GM21529 (cell line): ENCODE measurements at regions not wholly inside any gene's neighbourhood (a gene's known extent, or its start where the extent isn't known, plus 50 kb on each side); places are given as distances from the start of the nearest gene placed in this dataset.
A peak's percentile ranks its signal among the peaks of the same experiment; 100 is the strongest.

Experiments used
- ATAC-seq: cut with Tn5 transposase; IDR thresholded peaks from one replicate; pipeline ENCODE4 v1.9.1; 2021; ENCODE audit not compliant: unreplicated experiment

DNA sequence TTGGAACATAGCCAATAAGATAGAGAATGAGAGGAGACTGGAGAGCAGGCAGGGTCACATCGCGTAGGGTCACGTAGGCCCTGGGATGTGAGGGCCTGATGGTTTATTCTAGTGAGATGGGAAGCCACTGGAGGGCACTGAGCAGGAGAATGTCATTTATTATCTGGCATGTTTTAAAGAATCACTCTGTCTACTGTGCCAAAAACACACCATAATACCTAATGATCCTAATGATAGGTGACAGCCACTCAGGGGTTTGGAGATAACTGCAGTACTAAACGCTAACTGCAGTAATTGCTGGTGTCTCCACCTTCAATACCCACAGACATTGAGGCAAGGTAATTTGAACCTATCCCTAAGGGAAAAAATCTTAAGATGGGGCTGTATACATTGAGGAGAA lies 185.4 kb downstream of the TTLL7 start:
- ATAC-seq: no peak

- ATAC-seq: no peak
Observed at GRCh38 chr1:83810144-83810543, 188.8 kb downstream of the TTLL7 start.

GRCh38 chr1:83808536-83808935 lies 190.4 kb downstream of the TTLL7 start:
- no peak for ATAC-seq

DNA sequence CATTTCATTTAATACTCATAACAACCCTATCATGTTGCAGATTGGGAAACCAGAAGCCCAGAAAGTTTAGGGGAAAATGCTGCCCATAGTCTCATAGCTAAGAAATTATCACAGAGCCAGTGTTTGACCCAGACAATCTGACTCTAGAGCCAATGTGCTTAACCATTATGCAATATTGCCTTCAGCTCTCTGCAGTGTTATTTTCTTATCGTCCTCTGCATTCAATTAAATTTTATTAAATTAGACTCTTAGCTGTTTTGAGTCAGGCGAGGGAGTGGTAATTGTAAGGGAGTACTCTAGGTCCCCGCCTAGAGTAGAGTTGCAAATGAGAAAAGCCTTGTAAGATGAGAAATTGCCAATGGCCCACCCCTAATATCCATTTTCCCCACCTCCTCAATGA lies 191.1 kb downstream of the TTLL7 start:
- no peak for ATAC-seq

- no peak for ATAC-seq
Observed at GRCh38 chr1:83807231-83807630, 191.7 kb downstream of the TTLL7 start.

DNA sequence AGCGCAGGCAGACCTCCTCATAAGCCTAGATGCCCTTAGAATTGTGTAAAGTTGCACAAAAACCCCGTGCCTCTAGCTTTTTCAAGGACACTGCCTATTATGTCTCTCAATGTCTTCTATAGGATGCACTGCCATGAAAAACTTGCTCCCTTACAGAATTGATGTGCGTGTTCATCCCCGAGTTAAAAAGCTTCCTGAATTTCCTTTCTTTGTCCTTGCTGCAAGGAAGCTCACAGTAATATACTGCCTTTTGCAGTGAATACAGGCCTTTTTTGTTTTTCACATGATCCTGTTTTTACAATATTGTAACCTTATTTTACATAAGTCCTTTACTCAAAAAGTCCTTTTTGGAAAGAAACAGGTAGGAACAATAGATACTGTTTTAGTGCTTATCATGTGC lies 193.0 kb downstream of the TTLL7 start:
- no peak for ATAC-seq

DNA sequence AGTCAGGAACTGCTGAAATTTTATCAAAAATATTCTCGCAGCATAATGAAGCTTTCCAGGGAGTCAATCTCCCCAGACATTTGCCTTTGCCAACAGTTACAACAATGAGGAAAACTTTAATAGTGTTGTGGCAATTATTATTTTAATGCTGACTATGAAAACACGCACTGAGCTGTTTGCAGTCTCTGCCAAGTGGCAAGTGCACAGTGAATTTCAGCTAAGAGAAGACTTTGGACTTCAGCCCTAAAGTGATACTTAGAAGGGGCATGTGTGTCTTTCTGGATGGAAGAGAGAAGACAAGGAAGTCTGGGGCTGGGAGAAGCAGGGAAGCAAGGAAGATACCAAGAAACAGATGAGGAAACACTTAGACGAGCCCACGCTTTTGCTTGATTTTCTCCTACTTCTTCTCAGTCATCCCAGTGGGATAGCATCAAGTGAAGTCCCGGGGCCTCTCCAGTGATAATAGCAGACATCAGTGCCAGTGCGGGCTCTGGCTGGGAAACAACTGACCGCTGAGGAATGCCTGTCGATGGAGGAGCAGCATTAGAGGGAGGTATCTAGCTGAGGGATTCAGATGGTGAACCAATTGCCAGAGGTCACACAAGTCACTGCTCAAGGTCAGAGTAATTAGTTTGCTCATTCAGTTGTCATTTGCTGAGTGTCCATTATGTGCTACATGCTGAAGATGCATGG lies 196.3 kb downstream of the TTLL7 start:
- ATAC-seq: no peak

DNA sequence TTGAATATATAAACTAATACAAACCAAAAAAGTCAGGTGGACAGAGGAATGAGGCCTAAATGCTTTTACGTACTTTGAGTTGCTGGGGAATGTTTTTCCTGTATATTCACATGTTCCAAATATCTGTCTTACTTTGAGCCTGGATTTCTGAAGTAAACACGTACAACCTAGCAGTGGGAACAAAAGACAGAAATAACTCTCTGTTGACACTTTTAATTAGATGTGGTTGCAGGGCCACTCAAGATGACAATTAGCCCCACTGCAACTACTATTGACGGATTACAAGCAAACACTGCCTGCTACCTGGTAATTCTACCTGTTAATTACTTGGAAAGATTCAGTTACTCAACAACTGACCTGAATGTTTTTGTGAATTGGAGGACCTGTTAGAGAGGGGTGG lies 196.9 kb downstream of the TTLL7 start:
- ATAC-seq: no peak

DNA sequence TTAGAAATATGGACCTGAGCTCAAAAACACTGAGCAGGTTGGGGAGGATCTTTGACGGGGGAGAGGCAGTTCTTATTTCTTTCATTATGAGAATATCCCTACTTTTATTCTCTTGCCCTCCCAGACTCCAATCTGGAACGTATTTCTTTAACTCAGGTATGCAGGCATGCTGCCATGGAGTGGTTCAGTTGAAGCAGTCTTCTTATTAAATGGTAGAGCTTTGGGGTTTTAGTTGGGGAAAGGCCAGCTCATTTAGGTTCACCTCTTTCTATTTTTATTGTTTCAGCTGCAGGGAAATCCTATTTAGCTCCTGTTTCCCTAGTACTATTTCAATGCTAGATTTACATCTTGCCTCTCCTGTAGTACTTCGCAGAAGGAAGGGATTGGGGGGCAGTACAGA lies 198.9 kb downstream of the TTLL7 start:
- ATAC-seq: no peak

GRCh38 chr1:83799594-83799993 lies 199.3 kb downstream of the TTLL7 start:
- ATAC-seq: no peak

DNA sequence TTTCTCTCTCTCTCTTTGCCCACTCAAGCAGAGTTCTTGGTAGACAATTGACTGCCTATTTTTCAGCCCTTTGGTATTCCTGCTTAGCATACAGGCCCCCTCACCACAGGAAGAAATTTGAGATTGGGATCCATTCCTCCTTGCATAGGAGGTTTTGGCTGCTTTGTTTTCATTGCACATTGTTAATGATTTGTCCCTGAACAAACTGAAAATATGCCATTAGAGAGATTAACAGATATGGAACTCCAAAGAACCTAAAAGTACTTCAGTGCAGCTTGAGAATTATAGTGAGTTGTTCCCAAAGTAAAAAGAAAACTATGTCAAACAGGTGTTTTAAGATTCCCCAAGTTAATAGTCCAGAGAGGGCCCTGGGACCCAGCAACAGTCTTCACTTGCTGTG lies 200.0 kb downstream of the TTLL7 start:
- ATAC-seq: no peak

DNA sequence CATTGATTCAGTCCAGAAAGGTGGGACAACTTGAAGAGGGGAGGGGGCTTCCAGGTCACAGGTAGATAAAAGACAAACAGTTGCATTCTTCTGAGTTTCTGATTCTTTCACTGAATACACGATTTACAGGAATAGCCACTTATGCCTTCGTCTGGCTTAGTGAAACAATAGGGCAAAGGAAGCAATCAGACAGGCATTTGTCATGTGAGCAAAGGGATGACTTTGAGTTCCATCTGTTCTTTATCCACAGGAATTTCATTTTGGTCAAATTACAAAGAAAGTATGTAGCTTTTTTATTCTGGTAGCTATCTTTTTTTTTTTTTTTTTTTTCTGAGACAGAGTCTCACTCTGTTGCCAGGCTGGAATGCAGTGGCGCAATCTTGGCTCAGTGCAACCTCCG lies 202.5 kb downstream of the TTLL7 start:
- ATAC-seq: no peak

DNA sequence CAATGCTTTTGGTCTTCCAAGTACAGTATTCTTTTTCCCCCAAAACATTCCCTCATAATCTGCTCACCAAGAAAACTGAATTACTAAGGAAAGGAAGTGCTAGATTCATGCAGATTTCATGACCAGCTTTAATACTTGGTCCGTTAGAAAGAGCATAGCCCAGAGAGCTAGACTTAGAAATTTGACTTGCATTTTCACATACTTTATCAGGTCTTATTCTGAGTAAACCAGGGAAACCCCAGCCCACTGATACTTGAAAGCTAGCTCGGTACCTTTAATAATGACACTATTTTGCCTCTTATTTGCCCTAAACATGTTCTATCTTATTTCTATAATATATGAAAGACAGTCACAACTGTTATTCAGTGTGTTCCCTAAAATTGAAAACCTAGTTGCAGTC lies 204.5 kb downstream of the TTLL7 start:
- ATAC-seq: peak; percentile 91

- no peak for ATAC-seq
Observed at GRCh38 chr1:83791821-83792437, 207.0 kb downstream of the TTLL7 start.

DNA sequence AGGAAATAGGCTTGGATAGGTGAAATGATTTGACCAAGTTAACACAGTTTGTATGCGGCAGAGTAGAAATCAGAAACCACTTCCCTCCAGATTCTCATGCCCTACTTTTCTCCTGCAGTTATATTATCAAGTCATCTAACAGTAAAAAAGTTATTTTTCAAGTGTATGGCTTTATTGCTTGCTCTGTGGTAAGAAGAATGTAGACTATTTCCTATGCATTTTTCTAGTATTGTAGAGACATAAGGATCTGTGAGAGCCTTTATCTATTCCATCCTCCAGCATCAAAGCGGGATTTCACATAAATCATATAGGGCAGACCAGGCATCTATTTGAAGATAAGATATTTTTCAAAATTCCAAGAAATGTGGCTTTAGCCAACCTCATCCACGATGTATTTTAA lies 208.5 kb downstream of the TTLL7 start:
- no peak for ATAC-seq

DNA sequence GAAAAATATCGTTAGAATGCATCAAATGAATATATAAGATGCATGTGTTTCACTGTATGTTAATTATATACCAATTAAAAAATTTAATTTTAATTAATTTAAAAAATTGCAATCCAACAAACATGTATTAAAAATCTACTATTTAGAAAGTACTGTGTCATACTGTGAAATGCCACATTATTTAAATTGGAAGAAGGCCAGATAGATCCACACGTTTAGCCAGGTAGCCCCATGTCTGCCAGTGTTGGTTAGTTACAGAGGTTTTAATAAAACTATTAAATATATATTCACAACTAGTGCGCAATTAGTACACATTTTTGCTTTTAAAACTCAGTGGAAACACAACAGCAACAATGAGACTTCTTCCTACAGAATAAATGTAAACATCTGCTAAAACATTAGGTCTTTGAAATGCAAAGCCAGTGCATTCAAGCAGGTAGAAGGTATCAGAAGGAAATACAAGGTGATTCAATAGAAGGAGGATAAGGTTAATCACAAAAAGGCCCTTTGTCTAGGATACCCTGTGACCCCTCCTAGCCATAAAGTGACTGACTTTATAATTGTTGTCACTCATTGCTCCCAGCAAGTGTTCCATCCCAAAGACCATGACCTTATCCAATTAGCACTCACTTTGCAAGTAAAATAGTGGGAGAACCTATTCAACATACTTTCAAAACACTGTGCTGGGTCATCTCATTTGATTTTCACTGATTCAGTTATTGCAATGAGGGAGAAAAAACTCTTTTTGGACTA lies 211.5 kb downstream of the TTLL7 start:
- no peak for ATAC-seq

DNA sequence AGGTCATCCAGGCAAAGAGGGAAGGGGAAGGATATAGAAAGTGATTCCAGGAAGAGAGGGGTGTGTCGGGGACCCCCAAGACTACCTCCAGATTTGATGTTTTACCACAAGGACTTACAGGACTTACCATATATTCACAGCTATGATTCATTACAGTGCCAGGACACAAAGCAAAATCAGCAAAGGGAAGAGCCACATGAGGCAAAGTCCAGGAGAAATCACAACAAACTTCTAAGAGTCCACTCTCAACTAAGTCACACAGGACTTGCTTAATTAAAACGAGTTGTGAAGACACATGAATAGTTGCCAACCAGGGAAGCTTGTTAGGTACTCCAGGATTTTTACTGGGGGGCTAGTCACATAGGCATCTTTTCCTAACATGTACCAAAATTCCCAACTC lies 217.3 kb downstream of the TTLL7 start:
- ATAC-seq: no peak

DNA sequence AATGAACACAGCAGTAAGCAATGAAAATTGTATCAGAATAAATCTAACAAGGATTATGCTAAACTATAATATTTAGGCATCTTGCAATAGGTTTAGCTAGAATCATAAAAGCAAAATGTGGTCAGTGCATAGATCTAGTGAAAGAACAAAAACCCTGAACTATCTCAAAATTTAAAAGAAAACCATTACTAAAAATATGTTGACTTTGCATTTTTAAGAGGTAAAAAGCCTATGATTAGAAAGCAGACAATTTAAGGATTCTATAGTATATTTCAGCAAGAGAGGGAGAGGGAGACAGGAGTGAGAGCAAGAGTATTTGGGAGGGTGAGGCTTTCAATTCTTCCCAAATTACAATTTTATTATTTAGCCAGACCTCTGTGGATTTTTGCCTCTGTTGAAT lies 219.4 kb downstream of the TTLL7 start:
- ATAC-seq: no peak

- no peak for ATAC-seq
Observed at GRCh38 chr1:83777758-83778101, 221.2 kb downstream of the TTLL7 start.

DNA sequence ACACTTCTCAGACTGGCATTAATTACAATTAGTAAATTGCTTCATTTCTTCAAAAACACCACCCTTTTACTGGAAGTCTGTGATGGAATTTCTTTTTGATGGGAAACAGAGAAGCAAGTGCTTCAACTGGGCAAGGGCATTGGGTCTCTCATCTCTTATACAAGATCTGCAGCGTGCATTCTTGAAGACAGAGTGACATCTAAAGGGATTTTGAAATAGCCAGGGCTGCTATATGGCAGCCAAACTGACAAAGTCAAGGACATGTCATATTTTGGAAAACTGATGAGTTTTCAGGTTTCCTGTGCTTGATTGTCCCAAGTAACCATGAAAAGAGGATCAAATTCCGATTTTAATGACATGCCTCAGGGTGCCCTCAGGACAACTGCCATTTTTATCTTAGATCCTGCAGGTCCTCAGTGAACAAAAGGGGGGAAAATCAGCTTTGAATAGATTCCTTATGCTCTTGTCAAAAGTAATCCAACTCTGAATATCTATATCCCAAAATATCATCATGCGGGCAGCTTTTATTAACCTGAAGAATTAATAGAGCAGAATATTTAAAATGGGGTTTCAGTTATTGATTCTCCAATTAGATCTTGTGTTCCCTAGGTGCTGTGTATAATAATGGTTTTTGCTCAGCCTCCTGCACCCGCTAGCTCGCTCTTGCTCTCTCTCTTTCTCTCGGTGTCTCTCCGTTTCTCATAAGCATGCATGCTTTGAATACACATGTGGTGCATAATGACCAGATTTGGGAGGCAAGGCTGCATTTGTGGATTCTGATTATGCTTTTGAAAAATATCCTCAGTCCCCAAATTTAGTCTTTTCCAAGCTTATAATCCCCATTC lies 221.8 kb downstream of the TTLL7 start:
- ATAC-seq: no peak

GRCh38 chr1:83775977-83776603 lies 222.8 kb downstream of the TTLL7 start:
- no peak for ATAC-seq
